NCI-H2107 (cell line): ENCODE measurements at regions not wholly inside any gene's neighbourhood (a gene's known extent, or its start where the extent isn't known, plus 50 kb on each side); places are given as distances from the start of the nearest gene placed in this dataset.

Experiments
- DNase-seq: peaks from one replicate; lab custom pipeline; 2025; lab: John Stamatoyannopoulos, UW

- DNase-seq, result no peak
These were observed 187.7 kb upstream of the POU5F2 start for GRCh38 chr5:93929131-93929530.

- DNase-seq, result no peak
These were observed 185.6 kb upstream of the POU5F2 start for GRCh38 chr5:93926831-93927620.

GRCh38 chr5:93925321-93925720 lies 183.9 kb upstream of the POU5F2 start:
- DNase-seq, result no peak

- no peak for DNase-seq
These were observed 183.2 kb upstream of the POU5F2 start for GRCh38 chr5:93924628-93925027.

GRCh38 chr5:93922551-93922950 lies 181.2 kb upstream of the POU5F2 start:
- DNase-seq, result no peak

- no peak for DNase-seq
These were observed 179.6 kb upstream of the POU5F2 start for GRCh38 chr5:93921001-93921400.

- no peak for DNase-seq
These were observed 175.5 kb upstream of the POU5F2 start for GRCh38 chr5:93916872-93917271.

- no peak for DNase-seq
These were observed 173.7 kb upstream of the POU5F2 start for GRCh38 chr5:93915142-93915553.

GRCh38 chr5:93911609-93912008 lies 170.2 kb upstream of the POU5F2 start:
- no peak for DNase-seq

- no peak for DNase-seq
These were observed 168.0 kb upstream of the POU5F2 start for GRCh38 chr5:93909356-93909755.

GRCh38 chr5:93904917-93905316 lies 163.5 kb upstream of the POU5F2 start:
- DNase-seq, result no peak

GRCh38 chr5:93902288-93902687 lies 160.9 kb upstream of the POU5F2 start:
- DNase-seq, result no peak

- DNase-seq, result no peak
These were observed 157.7 kb upstream of the POU5F2 start for GRCh38 chr5:93899026-93899600.

GRCh38 chr5:93894601-93895354 lies 153.4 kb upstream of the POU5F2 start:
- DNase-seq, result no peak

- DNase-seq, result no peak
These were observed 151.7 kb upstream of the POU5F2 start for GRCh38 chr5:93893075-93893474.

GRCh38 chr5:93892481-93892880 lies 151.1 kb upstream of the POU5F2 start:
- no peak for DNase-seq

GRCh38 chr5:93891491-93892480 lies 150.4 kb upstream of the POU5F2 start:
- peak; percentile 54 for DNase-seq

- peak; percentile 10 for DNase-seq
These were observed 149.3 kb upstream of the POU5F2 start for GRCh38 chr5:93890657-93891056.

GRCh38 chr5:93887678-93888077 lies 146.3 kb upstream of the POU5F2 start:
- no peak for DNase-seq

GRCh38 chr5:93886917-93887361 lies 145.5 kb upstream of the POU5F2 start:
- DNase-seq, result no peak

- no peak for DNase-seq
These were observed 144.9 kb upstream of the POU5F2 start for GRCh38 chr5:93886098-93886806.
